Activated naive CD4-positive, alpha-beta T cell treated with anti-CD3 and anti-CD28 coated beads, Interleukin-2, amount 50 U/mL, for 24 hours (primary cell): ENCODE measurements at regions not wholly inside any gene's neighbourhood (a gene's known extent, or its start where the extent isn't known, plus 50 kb on each side); places are given as distances from the start of the nearest gene placed in this dataset.
"Not testable (repeated sequence)": the region's sequence is repeated elsewhere in the genome, so short reads cannot be mapped to it uniquely, and the experiment has no call there.

ENCODE experiments used
- H3K27ac Mint-ChIP-seq: one replicate; pipeline ENCODE4 v1.8.0; 2021; ENCODE audit warnings: mild to moderate bottlenecking, mixed read lengths
- H3K27me3 Mint-ChIP-seq: one replicate; pipeline ENCODE4 v1.8.0; 2021; ENCODE audit warnings: mixed read lengths
- H3K36me3 Mint-ChIP-seq: one replicate; pipeline ENCODE4 v1.8.0; 2021; ENCODE audit warnings: mixed read lengths
- H3K4me1 Mint-ChIP-seq: one replicate; pipeline ENCODE4 v1.8.0; 2021; ENCODE audit warnings: mixed read lengths
- H3K4me3 Mint-ChIP-seq: one replicate; pipeline ENCODE4 v1.8.0; 2021; ENCODE audit warnings: mild to moderate bottlenecking, mixed read lengths
- H3K9me3 Mint-ChIP-seq: one replicate; pipeline ENCODE4 v1.8.0; 2021; ENCODE audit warnings: mixed read lengths

DNA sequence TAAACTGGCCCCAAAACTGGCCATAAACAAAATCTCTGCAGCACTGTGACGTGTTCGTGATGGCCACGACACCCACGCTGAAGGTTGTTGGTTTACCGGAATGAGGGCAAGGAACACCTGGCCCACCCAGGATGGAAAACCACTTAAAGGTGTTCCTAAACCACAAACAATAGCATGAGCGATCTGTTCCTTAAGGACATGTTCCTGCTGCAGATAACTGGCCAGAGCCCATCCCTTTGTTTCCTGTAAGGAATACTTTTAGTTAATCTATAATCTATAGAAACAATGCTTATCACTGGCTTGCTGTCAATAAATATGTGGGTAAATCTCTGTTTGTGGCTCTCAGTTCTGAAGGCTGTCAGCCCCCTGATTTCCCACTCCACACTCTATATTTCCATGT is 305.2 kb upstream of the RPS23 start:
- H3K27ac Mint-ChIP-seq, H3K4me3 Mint-ChIP-seq, H3K27me3 Mint-ChIP-seq, H3K9me3 Mint-ChIP-seq, H3K36me3 Mint-ChIP-seq, H3K4me1 Mint-ChIP-seq: not testable (repeated sequence)

DNA sequence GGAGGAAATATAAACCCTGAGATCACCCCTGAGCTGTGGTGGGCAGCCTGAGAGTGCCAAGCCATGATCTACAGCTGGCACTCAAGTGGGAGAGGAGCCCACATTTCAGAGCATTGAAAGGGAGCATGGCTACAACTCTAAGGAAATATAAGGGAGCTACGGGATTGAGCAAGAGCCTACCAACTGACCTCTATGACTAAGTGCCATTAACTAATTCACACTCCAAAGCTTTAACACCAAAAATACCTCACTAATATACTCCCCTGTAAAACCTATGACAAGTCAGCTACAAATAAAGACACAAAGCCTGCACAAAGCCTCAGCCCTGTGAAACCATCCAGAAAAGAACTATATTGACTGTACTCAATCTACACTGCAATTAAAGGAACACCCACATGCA is 286.8 kb upstream of the RPS23 start:
- H3K27ac Mint-ChIP-seq, result no peak overlapping the region
- H3K36me3 Mint-ChIP-seq, result no peaks in the 10 kb centered on the region
- no peak overlapping the region for H3K4me3 Mint-ChIP-seq
- no peaks in the 10 kb centered on the region for H3K9me3 Mint-ChIP-seq
- H3K4me1 Mint-ChIP-seq, result no peaks in the 10 kb centered on the region
- H3K27me3 Mint-ChIP-seq, result peaks cover 4% of the 10 kb centered on the region

DNA sequence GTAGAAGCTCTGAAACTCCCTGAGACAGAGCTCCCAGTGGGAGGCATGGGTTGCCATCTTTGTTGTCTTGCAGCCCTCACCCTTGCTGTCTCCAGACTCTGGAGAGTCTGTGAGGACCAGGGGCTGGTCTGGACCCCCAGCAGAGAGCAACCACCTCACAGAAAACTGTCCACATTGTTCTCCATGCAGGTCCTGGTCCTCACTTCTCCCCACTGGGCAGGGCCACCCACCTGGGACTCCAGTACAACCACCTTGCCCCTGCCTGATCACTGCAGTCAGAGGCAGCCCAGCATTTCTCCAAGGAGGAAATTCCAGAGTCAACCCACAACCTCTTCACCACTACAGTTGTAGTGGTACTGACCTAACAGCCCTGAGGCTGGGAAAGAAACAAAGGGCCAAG is 285.6 kb upstream of the RPS23 start:
- Mint-ChIP-seq H3K27ac (no peak overlapping the region), H3K4me1 (no peaks in the 10 kb centered on the region), H3K4me3 (no peak overlapping the region), H3K36me3 (no peaks in the 10 kb centered on the region), H3K27me3 (peaks cover 4% of the 10 kb centered on the region), H3K9me3 (no peaks in the 10 kb centered on the region)

DNA sequence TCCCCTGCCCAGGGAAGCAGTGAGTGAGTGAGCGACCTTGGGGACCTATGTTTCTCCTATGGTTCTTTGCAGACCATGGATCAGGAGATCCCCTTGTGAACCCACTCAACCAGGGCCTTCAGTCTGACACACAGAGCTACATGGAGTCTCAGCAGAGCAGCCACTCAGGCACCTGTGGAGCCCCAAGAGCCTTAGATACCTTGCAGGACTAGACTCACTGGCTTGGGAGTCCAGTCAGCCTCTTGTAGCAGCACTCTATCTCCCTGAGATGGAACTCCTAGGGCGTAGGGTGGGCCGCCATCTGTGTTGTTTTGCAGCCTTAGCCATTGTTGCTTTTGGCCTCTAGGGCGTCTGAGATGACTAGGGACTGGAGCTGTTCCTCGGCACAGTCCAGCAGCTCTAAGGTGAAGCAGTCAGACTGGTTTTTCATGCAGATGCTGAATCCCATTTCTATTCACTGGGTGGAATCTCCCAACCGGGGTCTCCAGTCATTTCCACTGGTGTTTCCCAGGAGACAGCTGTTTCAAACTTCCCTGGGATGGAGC is 284.6 kb upstream of the RPS23 start:
- Mint-ChIP-seq H3K27ac (no peak overlapping the region), H3K9me3 (peaks cover 4% of the 10 kb centered on the region), H3K4me1 (no peaks in the 10 kb centered on the region), H3K36me3 (no peaks in the 10 kb centered on the region), H3K4me3 (no peak overlapping the region), H3K27me3 (peaks cover 4% of the 10 kb centered on the region)

DNA sequence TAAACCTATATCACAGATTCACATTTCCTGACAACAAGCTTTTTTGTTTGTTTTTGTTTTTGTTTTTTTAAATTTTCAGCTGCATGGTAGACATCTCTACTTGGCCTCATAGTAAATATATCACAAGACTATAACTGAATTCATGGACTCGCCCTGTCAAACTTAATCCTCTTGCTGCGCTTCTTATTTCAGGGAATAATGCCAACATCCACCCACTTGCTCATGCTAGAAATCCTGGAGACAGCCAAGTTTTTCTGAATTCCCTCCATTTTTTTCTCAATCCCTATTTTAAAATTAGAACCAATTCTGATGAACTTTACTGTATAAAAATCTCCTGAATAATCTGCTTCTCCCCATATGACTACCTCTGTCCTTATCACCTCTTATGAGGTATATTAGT is 283.6 kb upstream of the RPS23 start:
- Mint-ChIP-seq H3K36me3 (no peaks in the 10 kb centered on the region), H3K27ac (no peak overlapping the region), H3K4me3 (no peak overlapping the region), H3K4me1 (no peaks in the 10 kb centered on the region), H3K9me3 (peaks cover 11% of the 10 kb centered on the region), H3K27me3 (peaks cover 4% of the 10 kb centered on the region)

DNA sequence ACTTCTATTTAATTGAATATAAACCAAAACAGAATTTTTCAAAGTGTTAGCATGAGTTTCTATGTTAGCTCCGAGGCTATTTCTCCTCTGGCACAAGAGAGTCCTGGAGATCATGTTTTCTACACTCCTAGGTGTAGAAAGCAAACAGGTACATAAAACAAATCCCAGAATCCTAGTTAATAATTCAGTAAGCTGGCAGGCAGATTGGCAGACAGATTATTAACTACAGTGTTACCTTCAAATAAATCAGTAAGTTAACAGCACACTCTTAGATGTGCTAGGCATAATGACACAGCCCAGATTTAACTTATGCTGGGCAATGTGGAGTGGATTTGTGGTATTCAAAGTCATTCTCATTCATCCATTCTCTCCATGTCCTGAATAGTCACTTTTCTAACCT is 282.8 kb upstream of the RPS23 start:
- Mint-ChIP-seq H3K9me3 (peaks cover 11% of the 10 kb centered on the region), H3K4me1 (no peaks in the 10 kb centered on the region), H3K4me3 (no peak overlapping the region), H3K27ac (no peak overlapping the region), H3K36me3 (no peaks in the 10 kb centered on the region), H3K27me3 (peaks cover 4% of the 10 kb centered on the region)

DNA sequence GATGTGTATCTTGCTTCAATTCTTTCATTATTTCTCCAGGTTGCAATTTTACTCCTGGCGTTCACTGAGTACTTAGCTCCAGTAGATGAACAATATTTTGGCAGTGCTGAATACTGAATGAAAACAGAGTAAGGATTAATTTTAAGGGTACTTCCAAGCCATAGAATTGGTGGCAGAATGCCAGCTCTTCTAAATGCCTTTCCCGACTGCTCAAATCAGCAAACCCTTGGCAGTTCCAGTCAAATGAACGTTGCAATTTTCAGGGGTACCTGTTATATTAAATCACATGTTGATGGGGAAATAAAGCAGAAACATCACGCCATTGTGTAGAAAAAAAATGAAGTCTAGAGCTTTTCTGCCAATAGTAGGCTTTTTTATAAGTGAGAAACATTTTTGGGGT is 282.4 kb upstream of the RPS23 start:
- H3K27ac Mint-ChIP-seq, result no peak overlapping the region
- no peaks in the 10 kb centered on the region for H3K36me3 Mint-ChIP-seq
- no peak overlapping the region for H3K4me3 Mint-ChIP-seq
- no peaks in the 10 kb centered on the region for H3K4me1 Mint-ChIP-seq
- H3K27me3 Mint-ChIP-seq, result peaks cover 4% of the 10 kb centered on the region
- H3K9me3 Mint-ChIP-seq, result peaks cover 11% of the 10 kb centered on the region

DNA sequence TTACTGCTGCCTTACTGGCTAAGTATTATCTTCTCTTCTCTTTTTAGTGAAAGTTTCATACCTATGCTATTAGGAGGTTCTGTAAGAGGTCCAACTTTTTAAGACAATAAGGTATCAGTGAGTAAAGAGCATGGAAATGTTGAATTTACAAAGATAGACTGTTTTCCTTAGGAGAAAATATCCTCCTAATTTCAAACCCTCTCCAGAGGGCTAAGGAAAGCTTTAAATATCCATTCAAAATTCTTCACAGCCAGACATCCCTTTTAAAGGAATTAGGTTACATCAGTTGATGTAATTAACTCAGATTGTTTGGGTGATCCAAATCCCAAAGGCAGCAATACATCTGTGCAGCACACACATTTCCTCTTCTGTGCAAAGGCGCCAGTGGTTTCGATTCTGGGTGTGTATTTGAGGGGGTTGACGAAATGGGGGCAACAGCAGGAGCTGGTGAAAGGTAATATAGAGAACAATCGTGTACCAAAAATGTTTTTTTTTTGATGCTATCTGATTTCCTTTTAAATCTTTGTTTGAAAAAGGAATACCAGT is 273.8 kb upstream of the RPS23 start:
- Mint-ChIP-seq H3K27ac (no peak overlapping the region), H3K9me3 (no peaks in the 10 kb centered on the region), H3K36me3 (no peaks in the 10 kb centered on the region), H3K4me1 (no peaks in the 10 kb centered on the region), H3K27me3 (no peaks in the 10 kb centered on the region), H3K4me3 (no peak overlapping the region)

DNA sequence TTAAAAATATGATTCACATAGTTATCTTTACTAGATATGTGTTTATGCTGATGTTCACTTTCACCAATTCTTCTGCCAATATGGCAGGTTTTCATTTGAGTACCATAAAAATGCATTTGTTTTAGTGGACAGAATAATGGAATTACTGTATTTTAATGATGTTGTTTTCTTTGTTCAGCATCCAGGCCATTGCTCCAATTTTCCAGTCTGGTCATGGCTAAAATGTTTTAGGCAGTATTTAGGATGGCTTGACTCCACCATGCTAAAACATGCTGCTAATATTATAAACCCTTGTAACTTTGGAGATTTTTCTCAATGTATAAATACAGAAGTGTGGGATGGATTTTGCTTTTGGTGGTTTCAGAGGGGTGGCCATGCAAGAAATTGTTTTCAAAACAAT is 273.0 kb upstream of the RPS23 start:
- no peak overlapping the region for H3K27ac Mint-ChIP-seq
- no peaks in the 10 kb centered on the region for H3K27me3 Mint-ChIP-seq
- no peak overlapping the region for H3K4me3 Mint-ChIP-seq
- H3K9me3 Mint-ChIP-seq, result no peaks in the 10 kb centered on the region
- no peaks in the 10 kb centered on the region for H3K4me1 Mint-ChIP-seq
- no peaks in the 10 kb centered on the region for H3K36me3 Mint-ChIP-seq

DNA sequence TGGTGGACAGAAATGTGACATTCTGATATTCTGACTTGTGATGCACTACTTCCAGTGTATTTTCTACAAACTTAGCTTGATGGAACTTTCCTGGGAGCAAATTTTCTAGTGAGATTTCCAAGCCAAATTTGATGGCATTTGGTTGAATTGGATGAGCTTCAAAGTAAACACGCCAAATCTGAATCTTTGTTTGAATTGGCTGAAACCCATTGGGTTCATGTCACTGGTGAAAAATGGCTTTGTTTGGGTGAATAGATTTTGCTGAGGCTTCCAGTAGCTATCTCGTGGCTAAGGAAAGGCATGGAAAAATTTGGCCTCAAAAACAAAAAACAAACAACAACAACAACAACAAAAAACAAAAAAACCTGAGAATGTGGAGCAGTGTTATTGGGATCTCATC is 271.1 kb upstream of the RPS23 start:
- peaks cover 3% of the 10 kb centered on the region for H3K27me3 Mint-ChIP-seq
- no peaks in the 10 kb centered on the region for H3K36me3 Mint-ChIP-seq
- no peak overlapping the region for H3K4me3 Mint-ChIP-seq
- no peaks in the 10 kb centered on the region for H3K9me3 Mint-ChIP-seq
- H3K4me1 Mint-ChIP-seq, result no peaks in the 10 kb centered on the region
- H3K27ac Mint-ChIP-seq, result no peak overlapping the region

DNA sequence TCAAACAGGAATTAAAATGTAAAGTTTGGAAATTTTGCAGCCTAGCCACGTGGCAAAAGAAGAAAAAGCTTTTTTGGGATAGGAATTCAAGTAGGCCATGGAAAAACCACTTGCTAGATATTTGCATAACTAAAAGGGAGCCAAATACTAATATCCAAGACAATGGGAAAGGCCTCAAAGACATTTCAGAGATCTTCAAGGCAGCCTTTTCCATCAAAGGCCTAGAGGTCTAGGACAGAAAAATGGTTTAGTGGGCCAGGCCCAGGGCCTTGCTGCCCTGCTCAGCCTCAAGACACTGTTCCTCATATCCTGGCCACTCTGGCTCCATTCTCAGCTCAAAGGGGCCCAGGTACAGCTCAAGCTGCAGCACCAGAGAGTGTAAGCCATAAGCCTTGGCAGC is 265.9 kb upstream of the RPS23 start:
- Mint-ChIP-seq H3K4me1 (no peaks in the 10 kb centered on the region), H3K27ac (no peak overlapping the region), H3K27me3 (peaks cover 3% of the 10 kb centered on the region), H3K36me3 (no peaks in the 10 kb centered on the region), H3K4me3 (no peak overlapping the region), H3K9me3 (no peaks in the 10 kb centered on the region)

DNA sequence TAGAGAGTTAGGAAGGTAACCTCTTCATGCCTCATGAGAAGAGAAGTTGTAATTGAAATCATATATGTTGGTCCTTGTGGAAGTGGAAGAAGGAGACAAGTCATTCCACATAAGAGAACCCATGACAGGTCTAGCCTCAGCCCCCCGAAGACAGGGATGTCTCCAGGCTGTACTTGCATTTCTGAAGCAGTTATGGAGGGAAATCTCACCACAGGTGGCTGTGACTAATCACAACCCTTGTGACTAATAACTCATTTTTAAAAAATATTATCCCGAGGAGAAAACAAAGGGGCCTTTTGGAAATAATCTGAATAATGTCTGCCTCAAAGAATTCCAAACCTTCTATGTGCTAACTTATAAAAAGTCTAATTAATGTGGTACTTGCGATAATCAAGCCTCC is 262.1 kb upstream of the RPS23 start:
- Mint-ChIP-seq H3K4me1 (no peaks in the 10 kb centered on the region), H3K9me3 (no peaks in the 10 kb centered on the region), H3K4me3 (no peak overlapping the region), H3K36me3 (no peaks in the 10 kb centered on the region), H3K27me3 (peaks cover 3% of the 10 kb centered on the region), H3K27ac (no peak overlapping the region)

DNA sequence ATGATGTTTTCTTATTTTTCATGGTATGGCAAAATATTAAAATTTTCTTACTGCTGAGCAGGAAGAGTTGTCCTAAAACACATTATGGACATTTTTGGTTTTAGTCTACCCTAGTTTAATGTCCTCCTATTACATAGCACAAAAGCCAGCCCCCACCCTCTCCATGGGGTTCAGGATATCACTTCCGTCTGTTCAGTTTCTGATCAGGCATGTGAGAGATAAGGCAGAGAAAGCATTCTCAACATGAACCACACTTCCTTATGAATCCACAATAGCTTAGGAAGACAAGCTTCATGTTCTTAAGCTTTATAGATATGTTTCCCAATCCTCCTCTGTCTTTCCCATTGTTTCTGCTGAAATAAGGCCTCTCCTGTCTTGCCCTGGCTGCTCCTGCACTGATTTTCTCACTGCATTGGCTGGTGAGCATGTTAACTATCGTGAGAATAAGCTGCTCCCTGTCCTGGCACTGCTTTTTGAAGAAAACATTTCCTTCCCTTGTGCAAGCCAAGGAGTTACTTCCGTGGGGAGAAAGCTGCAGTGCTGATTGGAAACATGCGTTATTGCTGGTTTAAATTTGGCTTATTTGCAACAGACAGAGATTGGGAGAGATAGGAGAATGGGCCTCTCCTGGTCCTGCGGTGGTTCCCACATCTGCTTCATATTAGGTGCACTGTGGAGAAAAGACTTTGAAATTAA is 260.3 kb upstream of the RPS23 start:
- Mint-ChIP-seq H3K27me3 (no peaks in the 10 kb centered on the region), H3K36me3 (no peaks in the 10 kb centered on the region), H3K4me1 (no peaks in the 10 kb centered on the region), H3K9me3 (no peaks in the 10 kb centered on the region), H3K4me3 (no peak overlapping the region), H3K27ac (no peak overlapping the region)

DNA sequence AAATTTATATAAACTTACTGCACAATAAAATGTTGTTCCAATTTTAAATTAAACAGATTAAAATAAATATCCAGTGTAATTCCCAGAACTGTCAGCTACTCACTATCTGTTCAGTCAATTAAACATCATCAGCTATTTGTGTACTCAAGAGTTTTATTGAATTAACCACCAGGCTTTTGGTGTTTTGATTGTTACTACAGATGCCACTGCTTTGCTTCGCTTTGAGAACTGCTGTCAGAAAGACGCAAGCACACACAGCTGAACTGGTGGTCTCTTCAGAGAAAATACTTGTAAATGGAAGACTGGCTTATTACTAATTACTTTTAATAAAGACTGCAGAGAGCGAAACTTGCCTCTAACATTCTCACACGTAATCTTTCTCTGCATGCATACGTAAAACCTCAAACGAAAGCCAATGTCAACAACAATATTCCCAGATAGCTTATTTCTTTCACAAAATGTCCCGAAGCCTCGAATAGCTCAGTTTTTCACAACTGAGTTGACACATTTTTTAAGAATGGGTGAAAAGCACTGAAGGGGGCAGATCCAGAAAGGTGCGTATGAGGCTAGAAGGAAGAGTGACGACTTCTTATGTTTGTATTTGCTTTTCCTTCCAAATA is 259.6 kb upstream of the RPS23 start:
- Mint-ChIP-seq H3K27me3 (no peaks in the 10 kb centered on the region), H3K4me3 (no peak overlapping the region), H3K9me3 (no peaks in the 10 kb centered on the region), H3K36me3 (no peaks in the 10 kb centered on the region), H3K27ac (no peak overlapping the region), H3K4me1 (no peaks in the 10 kb centered on the region)

DNA sequence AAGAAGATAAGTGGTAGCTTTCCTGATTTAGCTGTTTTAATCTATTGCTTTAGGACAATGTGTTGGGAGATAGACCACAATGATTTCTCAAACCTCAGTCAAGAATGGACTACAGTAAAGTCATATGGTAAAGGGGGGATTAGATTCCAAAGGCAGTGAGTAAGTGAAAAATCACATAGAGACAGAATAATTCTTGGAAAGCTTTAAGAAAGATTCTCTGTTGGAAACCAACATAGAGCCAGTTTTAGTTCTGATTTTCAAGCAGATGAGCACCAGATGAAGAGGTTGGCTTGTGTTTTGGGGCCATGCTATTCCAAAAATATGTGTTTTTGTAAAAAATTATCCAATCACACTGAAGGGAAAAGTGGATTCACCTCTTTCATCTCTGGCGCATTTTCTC is 256.8 kb upstream of the RPS23 start:
- Mint-ChIP-seq H3K4me1 (no peaks in the 10 kb centered on the region), H3K9me3 (no peaks in the 10 kb centered on the region), H3K27ac (no peak overlapping the region), H3K36me3 (no peaks in the 10 kb centered on the region), H3K4me3 (no peak overlapping the region), H3K27me3 (no peaks in the 10 kb centered on the region)

DNA sequence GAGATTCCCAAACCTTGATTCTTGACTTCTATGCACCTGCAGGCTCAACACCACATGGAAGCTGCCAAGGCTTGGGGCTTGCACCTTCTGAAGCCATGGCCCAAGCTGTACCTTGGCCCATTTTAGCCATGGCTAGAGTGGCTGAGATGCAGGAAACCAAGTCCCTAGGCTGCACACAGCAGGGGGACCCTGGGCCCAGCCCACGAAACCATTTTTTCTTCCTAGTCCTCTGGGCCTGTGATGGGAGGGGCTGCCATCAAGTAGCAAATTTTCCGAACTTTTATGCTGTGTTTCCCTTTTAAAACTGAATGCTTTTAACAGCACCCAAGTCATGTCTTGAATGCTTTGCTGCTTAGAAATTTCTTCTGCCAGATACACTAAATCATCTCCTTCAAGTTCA is 253.9 kb upstream of the RPS23 start:
- not testable (repeated sequence) for H3K4me3 Mint-ChIP-seq, H3K36me3 Mint-ChIP-seq

More for the DNA sequence above, 253.9 kb upstream of the RPS23 start:
- H3K4me1 Mint-ChIP-seq, H3K27me3 Mint-ChIP-seq, H3K27ac Mint-ChIP-seq, H3K9me3 Mint-ChIP-seq: not testable (repeated sequence)
